Prostate gland (tissue), 2 donors: ENCODE measurements at regions not wholly inside any gene's neighbourhood (a gene's known extent, or its start where the extent isn't known, plus 50 kb on each side); places are given as distances from the start of the nearest gene placed in this dataset.

Experiments
- CTCF ChIP-seq, 4 experiments: fragments of 200-600 bp in 2 of 4; fragments of 450-650 bp in 2 of 4; sonication (generic) in 2 of 4; IDR thresholded peaks; 1 replicate in 3 of 4; 2 replicates in 1 of 4; pipeline ENCODE4 v1.5.1; 2016 to 2019; ENCODE audit warnings: antibody characterized with exemption in 4 of 4, mild to moderate bottlenecking in 2 of 4, moderate library complexity in 2 of 4
- POLR2A ChIP-seq: fragments of 450-650 bp; IDR thresholded peaks from one replicate; pipeline ENCODE4 v1.6.1; 2016; ENCODE audit warnings: antibody characterized with exemption, mild to moderate bottlenecking
- POLR2AphosphoS5 ChIP-seq: sonication (generic); formaldehyde crosslinking; IDR thresholded peaks from one replicate; pipeline ENCODE4 v1.6.1; 2017; ENCODE audit warnings: antibody characterized with exemption

GRCh38 chr1:60983701-60984061 lies 98.7 kb upstream of the NFIA start:
- TF ChIP-seq POLR2AphosphoS5 (no peak), CTCF (IDR thresholded peaks at IDR 0.05) (no peak), POLR2A (no peak)
